T47D (cell line): ENCODE measurements at regions not wholly inside any gene's neighbourhood (a gene's known extent, or its start where the extent isn't known, plus 50 kb on each side); places are given as distances from the start of the nearest gene placed in this dataset.

Experiments used
- DNase-seq, 2 experiments: peaks; one replicate each; pipeline versions ENCODE4 v3.0.0 to v3.0.0-alpha.2; 2011 to 2012; ENCODE audit warnings: low read depth in 1 of 2, low spot score in 1 of 2
- JUND ChIP-seq: IDR thresholded peaks from 2 replicates; pipeline ENCODE4 v1.6.1; 2012; ENCODE audit warnings: low read depth
- in situ Hi-C: cut with HindIII; loops from 2 replicates; pipeline ENCODE4 v1.10.0; 2016; ENCODE audit warnings: low sequenced_read_pairs, low pct_unique_long_range_greater_than_20kb

GRCh38 chr14:34340025-34340625, 121.9 kb downstream of the SPTSSA start:
- no peak for TF ChIP-seq JUND
- no peak for DNase-seq
- in situ Hi-C loops, result no loop called here

- no peak for TF ChIP-seq JUND
- no peak for DNase-seq
- in situ Hi-C loops, result no loop called here
These were observed 124.0 kb downstream of the SPTSSA start for GRCh38 chr14:34338056-34338455.

DNA sequence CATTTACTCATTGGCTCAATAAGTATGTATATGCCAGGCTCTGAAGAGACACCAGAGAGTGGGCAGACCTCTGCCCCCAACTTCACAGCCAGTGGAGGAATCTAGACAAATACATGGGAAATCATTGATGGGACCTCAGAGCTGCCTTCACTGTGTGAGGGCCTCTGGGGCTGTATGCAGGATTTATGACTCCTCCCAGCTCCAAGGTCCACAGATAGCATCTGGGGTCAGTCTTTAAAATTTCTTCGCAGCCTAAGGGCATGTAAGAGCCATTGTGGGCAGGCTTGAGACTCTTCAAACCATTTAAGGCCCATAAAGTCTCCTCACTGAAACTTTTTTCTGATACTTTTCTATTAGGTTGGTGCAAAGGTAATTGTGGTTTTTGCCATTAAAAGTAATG, 125.5 kb downstream of the SPTSSA start:
- DNase-seq, result no peak
- in situ Hi-C loops, result no loop called here
- no peak for TF ChIP-seq JUND

DNA sequence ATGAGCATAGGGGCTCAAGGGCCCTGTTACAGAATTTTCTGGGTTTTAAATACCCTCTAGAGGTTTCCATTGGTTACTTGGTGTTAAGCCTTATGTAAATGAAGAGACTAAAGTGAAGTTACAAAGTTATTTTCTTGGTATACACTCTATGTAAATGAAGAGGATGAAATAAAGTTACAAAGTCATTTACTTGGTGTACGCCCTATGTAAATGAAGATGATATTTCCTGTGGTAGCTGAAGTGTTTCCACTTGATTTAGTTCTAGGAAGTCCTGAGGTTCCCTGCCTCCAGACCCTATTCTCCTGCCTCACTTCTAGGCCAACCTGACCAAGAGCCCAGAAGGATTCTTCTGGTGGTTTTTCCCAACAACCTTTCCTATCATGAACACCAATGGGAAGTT, 126.1 kb downstream of the SPTSSA start:
- in situ Hi-C loops, result no loop called here
- TF ChIP-seq JUND, result no peak
- DNase-seq, result no peak

DNA sequence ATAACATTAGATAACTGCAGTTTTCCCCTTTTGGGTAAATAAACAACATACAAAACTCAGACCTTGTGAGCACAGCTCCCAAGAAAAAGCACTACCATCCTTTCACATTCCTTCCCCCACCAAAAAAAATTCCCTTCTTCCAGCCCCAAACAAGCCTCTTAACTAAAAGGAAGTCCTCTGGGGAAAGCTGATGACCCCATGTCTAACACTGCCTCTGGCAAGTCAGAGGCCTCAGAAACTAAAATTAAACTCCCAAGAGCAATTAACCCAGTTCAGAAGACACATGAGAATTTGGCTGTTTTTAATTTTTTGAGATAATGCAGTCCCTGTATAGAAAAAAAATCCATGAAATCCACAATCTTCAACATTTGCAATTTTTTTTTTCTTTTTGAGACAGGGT, 127.7 kb downstream of the SPTSSA start:
- TF ChIP-seq JUND, result no peak
- in situ Hi-C loops, result no loop called here
- no peak for DNase-seq

GRCh38 chr14:34331728-34332623, 130.1 kb downstream of the SPTSSA start:
- no peak for TF ChIP-seq JUND
- in situ Hi-C loops, result no loop called here
- peak; percentile 36 to 91 for DNase-seq

DNA sequence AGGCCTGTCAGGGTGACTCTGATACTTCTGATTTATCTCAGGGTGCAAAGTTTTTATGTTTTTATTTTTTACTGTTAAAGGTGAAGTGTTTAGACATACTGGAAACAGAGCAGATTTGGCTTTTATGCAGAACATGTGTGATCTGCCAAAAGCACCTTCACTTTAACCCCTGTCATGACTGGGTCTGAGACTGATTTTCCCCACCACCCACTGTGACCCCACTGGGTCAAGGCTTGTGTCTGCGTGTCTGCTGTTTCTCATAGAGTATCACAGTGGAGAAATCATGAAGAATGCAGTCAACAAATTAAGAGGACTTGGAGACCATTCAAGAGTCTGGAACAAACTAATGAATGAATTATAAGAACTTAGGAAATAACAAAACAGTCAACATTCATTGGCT, 131.2 kb downstream of the SPTSSA start:
- no peak for TF ChIP-seq JUND
- in situ Hi-C loops, result no loop called here
- DNase-seq, result no peak

DNA sequence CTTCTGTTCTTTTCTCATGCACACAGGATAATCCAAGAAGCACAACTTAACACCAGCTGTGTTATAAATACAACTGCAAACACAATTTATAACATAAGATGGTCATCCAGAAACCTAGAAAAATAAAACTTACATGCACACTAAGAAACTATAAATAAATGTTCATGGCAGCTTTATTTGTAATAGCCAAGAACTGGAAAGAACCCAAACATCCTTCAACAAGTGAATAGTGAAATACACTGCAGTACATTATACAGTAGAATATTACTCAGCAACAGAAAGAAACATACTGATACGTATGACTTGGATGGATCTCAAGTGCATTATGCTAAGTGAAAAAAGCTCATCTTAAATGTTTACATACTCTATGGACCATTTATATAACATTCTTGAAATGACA, 132.7 kb downstream of the SPTSSA start:
- no peak for DNase-seq
- in situ Hi-C loops, result no loop called here

DNA sequence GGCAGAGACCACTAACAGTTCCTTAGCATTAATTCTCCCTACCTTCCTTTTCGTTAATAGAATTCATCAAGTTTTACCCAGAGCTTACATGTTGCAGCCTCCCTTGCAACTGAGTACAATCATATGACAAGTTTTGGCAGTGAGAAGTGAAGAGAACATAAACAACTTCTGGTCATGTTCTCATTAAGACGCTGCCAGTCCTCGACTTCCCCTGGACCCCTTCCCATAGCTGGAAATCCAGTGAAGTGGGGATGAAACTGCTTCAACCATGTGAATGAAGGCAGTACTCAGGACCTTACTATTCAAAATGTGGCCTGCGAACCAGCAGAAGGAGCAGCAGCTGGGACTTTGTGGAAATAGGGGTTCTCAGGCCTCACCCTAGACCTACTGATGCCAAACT, 133.9 kb downstream of the SPTSSA start:
- in situ Hi-C loops, result no loop called here
- TF ChIP-seq JUND, result no peak

More for the DNA sequence above, 132.7 kb downstream of the SPTSSA start:
- no peak for TF ChIP-seq JUND

DNA sequence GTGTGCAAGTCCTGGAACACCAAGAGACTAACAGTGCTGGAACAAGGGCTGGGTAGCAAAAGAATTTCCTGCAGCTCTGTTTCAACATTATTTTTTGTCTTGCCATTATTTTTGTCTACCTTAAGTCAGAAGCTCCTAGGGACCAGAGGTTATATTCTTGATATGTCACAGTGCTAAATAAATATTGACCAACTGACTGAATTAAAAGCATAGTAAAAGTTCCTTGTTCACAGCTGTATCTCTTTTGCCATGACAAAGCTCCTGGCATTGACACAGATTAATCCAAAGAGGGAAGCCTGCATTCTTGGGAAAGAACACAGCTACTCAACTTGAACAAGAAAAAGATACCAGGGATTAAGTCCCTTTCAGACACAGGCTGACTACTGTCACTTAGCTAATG, 136.5 kb downstream of the SPTSSA start:
- in situ Hi-C loops, result no loop called here
- DNase-seq, result no peak

More for the DNA sequence above, 133.9 kb downstream of the SPTSSA start:
- DNase-seq, result no peak

GRCh38 chr14:34324363-34324795, 137.7 kb downstream of the SPTSSA start:
- in situ Hi-C loops, result no loop called here
- peak in 1 of 2 experiments; percentile 66 for DNase-seq

More for the DNA sequence above, 136.5 kb downstream of the SPTSSA start:
- no peak for TF ChIP-seq JUND

GRCh38 chr14:34322940-34323418, 139.1 kb downstream of the SPTSSA start:
- DNase-seq, result peak; percentile 49 to 84
- in situ Hi-C loops, result no loop called here
- no peak for TF ChIP-seq JUND

More at GRCh38 chr14:34324363-34324795, 137.7 kb downstream of the SPTSSA start:
- no peak for TF ChIP-seq JUND

DNA sequence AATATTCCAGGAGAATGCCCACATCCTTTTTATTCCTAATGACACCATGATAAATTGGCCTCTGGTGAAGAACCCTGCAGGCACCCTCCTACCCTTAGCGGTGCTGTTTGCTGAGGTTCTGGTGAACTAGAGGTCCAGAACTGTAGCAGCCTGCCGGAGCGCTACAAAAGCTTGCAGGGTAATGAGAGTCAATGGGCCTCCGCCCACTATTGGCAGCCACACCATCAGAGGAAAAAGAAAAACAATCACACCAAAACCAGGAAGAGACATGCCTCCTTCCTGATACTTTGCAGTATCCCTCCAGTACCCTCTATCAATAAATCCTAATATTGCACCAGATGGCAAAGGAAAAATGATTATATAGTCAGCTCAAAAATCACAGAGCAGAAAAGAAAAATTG, 142.9 kb downstream of the SPTSSA start:
- DNase-seq, result no peak
- no peak for TF ChIP-seq JUND

More for the DNA sequence above, 142.9 kb downstream of the SPTSSA start:
- in situ Hi-C loops, result no loop called here
